ENCODE measurements at regions not wholly inside any gene's neighbourhood (a gene's known extent, or its start where the extent isn't known, plus 50 kb on each side); places are given as distances from the start of the nearest gene placed in this dataset.
A peak's percentile ranks its signal among the peaks of the same experiment; 100 is the strongest.

DNA sequence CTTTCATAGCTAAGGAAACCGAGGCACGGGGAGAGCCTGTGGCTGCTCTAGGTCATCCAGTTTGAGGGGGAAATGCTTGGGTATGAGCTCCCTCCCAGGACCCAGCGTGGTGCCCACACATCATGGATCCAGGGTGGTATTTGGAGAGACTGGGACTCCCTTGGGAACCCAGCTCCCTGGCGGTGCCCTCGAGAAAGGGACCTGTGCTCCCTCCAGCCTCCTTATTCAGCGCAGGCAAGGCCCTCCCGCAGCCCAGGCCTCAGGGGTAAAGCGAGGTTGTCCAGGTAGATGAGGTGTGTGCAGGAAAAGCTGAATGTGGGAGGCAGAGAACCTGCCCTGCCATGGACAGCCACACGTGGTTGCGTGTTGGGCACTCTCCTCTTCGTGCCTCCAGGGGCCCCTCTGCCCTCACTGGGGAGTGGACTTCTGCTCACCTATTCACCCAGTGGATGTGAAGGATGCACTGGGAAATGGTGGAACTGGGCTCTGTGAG lies 53.8 kb upstream of the GPR78 start:
- FAIRE-seq, result peak; percentile 81
- DNase-seq (ENCODE audit: insufficient read length, low spot score), result no peak

DNA sequence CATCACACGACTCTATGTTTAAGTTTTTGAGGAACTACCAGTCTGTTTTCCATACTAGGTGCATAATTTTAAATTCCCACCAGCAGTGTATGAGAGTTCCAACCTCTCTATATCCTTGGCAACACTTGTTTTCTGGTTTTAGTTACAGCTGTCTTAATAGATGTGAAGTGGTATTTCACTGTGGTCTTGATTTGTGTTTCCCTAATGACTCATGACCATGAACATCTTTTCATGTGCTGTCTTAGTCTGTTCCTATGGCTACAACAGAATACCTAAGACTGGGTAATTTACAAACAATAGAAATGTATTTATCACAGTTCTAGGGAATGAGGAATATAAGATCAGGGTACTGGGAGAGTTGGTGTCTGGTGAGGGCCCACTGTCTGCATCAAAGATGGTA lies 51.5 kb upstream of the GPR78 start:
- FAIRE-seq (peak; percentile 44), DNase-seq (ENCODE audit: insufficient read length, low spot score) (no peak)

Data from HTR-8/SVneo (cell line).